ENCODE measurements at regions not wholly inside any gene's neighbourhood (a gene's known extent, or its start where the extent isn't known, plus 50 kb on each side); places are given as distances from the start of the nearest gene placed in this dataset.
"Not testable (repeated sequence)": the region's sequence is repeated elsewhere in the genome, so short reads cannot be mapped to it uniquely, and the experiment has no call there.

- CTCF ChIA-PET: no interaction called here
- Histone ChIP-seq H3K27me3 (replicated peaks in 2 of 5; ENCODE audit: control insufficient read depth in 4 of 5, insufficient read depth in 5 of 5, low read length in 4 of 5) (no peaks in the 10 kb centered on the region), H3K4me3 (ENCODE audit: control insufficient read depth in 1 of 7, extremely low read depth in 1 of 7, insufficient read depth in 4 of 7, low read depth in 2 of 7, low read length in 6 of 7) (no peak overlapping the region), H3K4me1 (ENCODE audit: control extremely low read depth in 1 of 4, control insufficient read depth in 4 of 4, insufficient read depth in 4 of 4, low read length in 3 of 4) (no peaks in the 10 kb centered on the region), H3K27ac (ENCODE audit: insufficient read depth in 1 of 2, low read depth in 1 of 2, low read length in 2 of 2, poor library complexity in 1 of 2, severe bottlenecking in 2 of 2) (no peak overlapping the region), H3K9me3 (ENCODE audit: control extremely low read depth in 1 of 5, control insufficient read depth in 4 of 5, insufficient read depth in 2 of 5, low read depth in 1 of 5, low read length in 4 of 5) (peaks cover 0 to 5% (median 0%) of the 10 kb centered on the region in 5 experiments), H3K36me3 (ENCODE audit: control insufficient read depth in 4 of 4, insufficient read depth in 4 of 4, low read length in 3 of 4) (no peaks in the 10 kb centered on the region)
- no CpG with 5 or more reads among the region's 1 CpG for WGBS (ENCODE audit: insufficient coverage)
- no peak for DNase-seq
- POLR2A ChIA-PET: no interaction called here
These were observed 64.4 kb upstream of the HTR2C start for GRCh38 chrX:114519524-114519923.

DNA sequence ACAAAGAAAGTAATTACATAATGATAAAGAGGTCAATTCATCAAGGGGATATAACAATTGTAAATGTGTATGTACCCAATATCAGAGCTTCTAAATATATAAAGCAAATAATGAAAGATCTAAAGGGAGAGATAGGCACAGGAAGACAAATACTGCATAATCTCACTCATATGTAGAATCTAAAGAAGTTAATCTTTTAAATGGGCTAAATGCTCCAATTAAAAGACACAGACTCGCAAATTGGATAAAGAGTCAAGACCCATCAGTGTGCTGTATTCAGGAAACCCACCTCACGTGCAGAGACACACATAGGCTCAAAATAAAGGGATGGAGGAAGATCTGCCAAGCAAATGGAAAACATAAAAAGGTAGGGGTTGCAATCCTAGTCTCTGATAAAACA lies 63.2 kb upstream of the HTR2C start:
- H3K27me3 ChIP-seq (replicated peaks in 2 of 5; ENCODE audit: control insufficient read depth in 4 of 5, insufficient read depth in 5 of 5, low read length in 4 of 5); H3K36me3 ChIP-seq (ENCODE audit: control insufficient read depth in 4 of 4, insufficient read depth in 4 of 4, low read length in 3 of 4); H3K9me3 ChIP-seq (ENCODE audit: control extremely low read depth in 1 of 5, control insufficient read depth in 4 of 5, insufficient read depth in 2 of 5, low read depth in 1 of 5, low read length in 4 of 5); DNase-seq; H3K27ac ChIP-seq (ENCODE audit: insufficient read depth in 1 of 2, low read depth in 1 of 2, low read length in 2 of 2, poor library complexity in 1 of 2, severe bottlenecking in 2 of 2); POLR2A ChIA-PET; H3K4me3 ChIP-seq (ENCODE audit: control insufficient read depth in 1 of 7, extremely low read depth in 1 of 7, insufficient read depth in 4 of 7, low read depth in 2 of 7, low read length in 6 of 7); CTCF ChIA-PET; H3K4me1 ChIP-seq (ENCODE audit: control extremely low read depth in 1 of 4, control insufficient read depth in 4 of 4, insufficient read depth in 4 of 4, low read length in 3 of 4): not testable (repeated sequence)
- no CpG with 5 or more reads among the region's 2 CpGs for WGBS (ENCODE audit: insufficient coverage)

GRCh38 chrX:114532111-114532805 lies 51.6 kb upstream of the HTR2C start:
- Histone ChIP-seq H3K9me3 (ENCODE audit: control extremely low read depth in 1 of 5, control insufficient read depth in 4 of 5, insufficient read depth in 2 of 5, low read depth in 1 of 5, low read length in 4 of 5) (no peaks in the 10 kb centered on the region), H3K36me3 (ENCODE audit: control insufficient read depth in 4 of 4, insufficient read depth in 4 of 4, low read length in 3 of 4) (no peaks in the 10 kb centered on the region), H3K4me1 (ENCODE audit: control extremely low read depth in 1 of 4, control insufficient read depth in 4 of 4, insufficient read depth in 4 of 4, low read length in 3 of 4) (peaks cover 0 to 4% (median 0%) of the 10 kb centered on the region in 4 experiments), H3K27me3 (replicated peaks in 2 of 5; ENCODE audit: control insufficient read depth in 4 of 5, insufficient read depth in 5 of 5, low read length in 4 of 5) (peaks cover 0 to 2% (median 0%) of the 10 kb centered on the region in 5 experiments), H3K27ac (ENCODE audit: insufficient read depth in 1 of 2, low read depth in 1 of 2, low read length in 2 of 2, poor library complexity in 1 of 2, severe bottlenecking in 2 of 2) (peak overlapping the region in 1 of 2 experiments; percentile 28), H3K4me3 (ENCODE audit: control insufficient read depth in 1 of 7, extremely low read depth in 1 of 7, insufficient read depth in 4 of 7, low read depth in 2 of 7, low read length in 6 of 7) (no peak overlapping the region)
- peak; percentile 21 to 83 (median 64) for DNase-seq
- POLR2A ChIA-PET: no interaction called here
- no CpG with 5 or more reads among the region's 2 CpGs for WGBS (ENCODE audit: insufficient coverage)
- CTCF ChIA-PET: interaction anchor here (0.6 kb wide), 1 partner anchor 79 kb away, joined by 3 read pairs; no protein-coding TSS in a partner anchor

All from common myeloid progenitor, CD34-positive (primary cell).